ENCODE measurements at regions not wholly inside any gene's neighbourhood (a gene's known extent, or its start where the extent isn't known, plus 50 kb on each side); places are given as distances from the start of the nearest gene placed in this dataset.

GRCh38 chr7:96426027-96426426, 104.1 kb upstream of the SLC25A13 start:
- H2AFZ ChIP-seq (ENCODE audit: low read depth), result no peak overlapping the region
- no peak overlapping the region for H3K4me2 ChIP-seq
- H3K79me2 ChIP-seq (ENCODE audit: insufficient read depth, low read depth), result no peaks in the 10 kb centered on the region
- no peaks in the 10 kb centered on the region for H3K36me3 ChIP-seq (ENCODE audit: insufficient read depth)
- H3K9ac ChIP-seq, result no peak overlapping the region
- no peak for TF ChIP-seq CTCF (conservative IDR thresholded peaks at IDR 0.05; ENCODE audit: low read depth, low read length)
- H4K20me1 ChIP-seq (ENCODE audit: insufficient read depth), result no peaks in the 10 kb centered on the region
- H3K4me1 ChIP-seq (ENCODE audit: low read depth, poor library complexity, severe bottlenecking), result no peaks in the 10 kb centered on the region
- H3K27me3 ChIP-seq (ENCODE audit: insufficient read depth, low read depth), result no peaks in the 10 kb centered on the region
- H3K4me3 ChIP-seq (IDR thresholded peaks at IDR 0.05; ENCODE audit: insufficient read depth, low read depth, low read length), result no peak overlapping the region
- H3K27ac ChIP-seq, result no peak overlapping the region

DNA sequence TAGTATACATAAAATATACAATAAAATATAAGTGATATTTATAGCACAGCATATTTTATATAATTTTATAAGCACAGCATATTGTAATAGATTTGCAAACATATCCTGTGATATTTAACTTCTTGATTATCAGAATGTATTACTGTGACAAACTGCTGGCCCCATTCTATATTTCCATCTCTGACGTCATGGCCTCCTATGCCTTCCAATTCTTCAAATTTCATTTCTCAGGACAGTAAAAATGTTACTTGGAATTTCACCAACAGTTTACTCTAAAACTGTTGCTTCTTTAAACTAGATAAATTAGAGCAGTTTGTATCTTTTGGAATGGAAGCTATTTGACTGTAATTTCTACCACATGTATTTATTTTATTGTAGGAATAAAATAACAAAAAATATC, 102.5 kb upstream of the SLC25A13 start:
- H3K4me1 ChIP-seq (ENCODE audit: low read depth, poor library complexity, severe bottlenecking), result no peaks in the 10 kb centered on the region
- H3K4me3 ChIP-seq (IDR thresholded peaks at IDR 0.05; ENCODE audit: insufficient read depth, low read depth, low read length), result no peak overlapping the region
- no peak overlapping the region for H3K9ac ChIP-seq
- no peaks in the 10 kb centered on the region for H3K27me3 ChIP-seq (ENCODE audit: insufficient read depth, low read depth)
- H3K4me2 ChIP-seq, result no peak overlapping the region
- TF ChIP-seq CTCF (conservative IDR thresholded peaks at IDR 0.05; ENCODE audit: low read depth, low read length), result no peak
- no peaks in the 10 kb centered on the region for H3K36me3 ChIP-seq (ENCODE audit: insufficient read depth)
- H2AFZ ChIP-seq (ENCODE audit: low read depth), result no peak overlapping the region
- H3K79me2 ChIP-seq (ENCODE audit: insufficient read depth, low read depth), result no peaks in the 10 kb centered on the region
- no peaks in the 10 kb centered on the region for H4K20me1 ChIP-seq (ENCODE audit: insufficient read depth)
- no peak overlapping the region for H3K27ac ChIP-seq

- H3K36me3 ChIP-seq (ENCODE audit: insufficient read depth), result no peaks in the 10 kb centered on the region
- H3K4me2 ChIP-seq, result no peak overlapping the region
- no peak overlapping the region for H3K4me3 ChIP-seq (IDR thresholded peaks at IDR 0.05; ENCODE audit: insufficient read depth, low read depth, low read length)
- no peak overlapping the region for H3K27ac ChIP-seq
- no peaks in the 10 kb centered on the region for H3K27me3 ChIP-seq (ENCODE audit: insufficient read depth, low read depth)
- H3K9ac ChIP-seq, result no peak overlapping the region
- H4K20me1 ChIP-seq (ENCODE audit: insufficient read depth), result no peaks in the 10 kb centered on the region
- peaks cover 13% of the 10 kb centered on the region for H3K4me1 ChIP-seq (ENCODE audit: low read depth, poor library complexity, severe bottlenecking)
- no peaks in the 10 kb centered on the region for H3K79me2 ChIP-seq (ENCODE audit: insufficient read depth, low read depth)
- TF ChIP-seq CTCF (conservative IDR thresholded peaks at IDR 0.05; ENCODE audit: low read depth, low read length), result no peak
- H2AFZ ChIP-seq (ENCODE audit: low read depth), result no peak overlapping the region
Observed at GRCh38 chr7:96422388-96422787, 100.5 kb upstream of the SLC25A13 start.

- no peaks in the 10 kb centered on the region for H3K79me2 ChIP-seq (ENCODE audit: insufficient read depth, low read depth)
- TF ChIP-seq CTCF (conservative IDR thresholded peaks at IDR 0.05; ENCODE audit: low read depth, low read length), result no peak
- no peak overlapping the region for H3K27ac ChIP-seq
- H3K9ac ChIP-seq, result no peak overlapping the region
- no peaks in the 10 kb centered on the region for H3K27me3 ChIP-seq (ENCODE audit: insufficient read depth, low read depth)
- H2AFZ ChIP-seq (ENCODE audit: low read depth), result no peak overlapping the region
- no peaks in the 10 kb centered on the region for H3K36me3 ChIP-seq (ENCODE audit: insufficient read depth)
- H4K20me1 ChIP-seq (ENCODE audit: insufficient read depth), result no peaks in the 10 kb centered on the region
- H3K4me2 ChIP-seq, result no peak overlapping the region
- H3K4me1 ChIP-seq (ENCODE audit: low read depth, poor library complexity, severe bottlenecking), result peaks cover 13% of the 10 kb centered on the region
- no peak overlapping the region for H3K4me3 ChIP-seq (IDR thresholded peaks at IDR 0.05; ENCODE audit: insufficient read depth, low read depth, low read length)
Observed at GRCh38 chr7:96418581-96418980, 96.7 kb upstream of the SLC25A13 start.

GRCh38 chr7:96417784-96418183, 95.9 kb upstream of the SLC25A13 start:
- no peak for TF ChIP-seq CTCF (conservative IDR thresholded peaks at IDR 0.05; ENCODE audit: low read depth, low read length)
- Histone ChIP-seq H3K27ac (no peak overlapping the region), H3K9ac (no peak overlapping the region)

More at GRCh38 chr7:96417784-96418183, 95.9 kb upstream of the SLC25A13 start:
- Histone ChIP-seq H3K36me3 (ENCODE audit: insufficient read depth) (no peaks in the 10 kb centered on the region), H3K4me1 (ENCODE audit: low read depth, poor library complexity, severe bottlenecking) (peaks cover 13% of the 10 kb centered on the region), H3K27me3 (ENCODE audit: insufficient read depth, low read depth) (no peaks in the 10 kb centered on the region), H4K20me1 (ENCODE audit: insufficient read depth) (no peaks in the 10 kb centered on the region), H3K4me3 (IDR thresholded peaks at IDR 0.05; ENCODE audit: insufficient read depth, low read depth, low read length) (no peak overlapping the region), H3K4me2 (no peak overlapping the region), H3K79me2 (ENCODE audit: insufficient read depth, low read depth) (no peaks in the 10 kb centered on the region), H2AFZ (ENCODE audit: low read depth) (no peak overlapping the region)

Data from KMS-11 (cell line).